GM18951 (cell line): ENCODE measurements at regions not wholly inside any gene's neighbourhood (a gene's known extent, or its start where the extent isn't known, plus 50 kb on each side); places are given as distances from the start of the nearest gene placed in this dataset.

Experiments used
- POLR2A ChIP-seq: IDR thresholded peaks from 4 replicates; pipeline ENCODE4 v1.6.1; 2011; ENCODE audit warnings: mild to moderate bottlenecking; ENCODE audit not compliant: insufficient read length, insufficient read depth; ENCODE audit errors: extremely low read depth
- in situ Hi-C: fragments of 300-500 bp; cut with MboI; formaldehyde crosslinking; loops from one replicate; pipeline ENCODE4 v1.12.0; 2022; ENCODE audit warnings: low sequenced_read_pairs, mixed read lengths, inconsistent platforms; ENCODE audit not compliant: unreplicated experiment

GRCh38 chr9:105828171-105828570, 133.8 kb downstream of the TMEM38B start:
- TF ChIP-seq POLR2A, result no peak
- in situ Hi-C loops, result no loop called here

DNA sequence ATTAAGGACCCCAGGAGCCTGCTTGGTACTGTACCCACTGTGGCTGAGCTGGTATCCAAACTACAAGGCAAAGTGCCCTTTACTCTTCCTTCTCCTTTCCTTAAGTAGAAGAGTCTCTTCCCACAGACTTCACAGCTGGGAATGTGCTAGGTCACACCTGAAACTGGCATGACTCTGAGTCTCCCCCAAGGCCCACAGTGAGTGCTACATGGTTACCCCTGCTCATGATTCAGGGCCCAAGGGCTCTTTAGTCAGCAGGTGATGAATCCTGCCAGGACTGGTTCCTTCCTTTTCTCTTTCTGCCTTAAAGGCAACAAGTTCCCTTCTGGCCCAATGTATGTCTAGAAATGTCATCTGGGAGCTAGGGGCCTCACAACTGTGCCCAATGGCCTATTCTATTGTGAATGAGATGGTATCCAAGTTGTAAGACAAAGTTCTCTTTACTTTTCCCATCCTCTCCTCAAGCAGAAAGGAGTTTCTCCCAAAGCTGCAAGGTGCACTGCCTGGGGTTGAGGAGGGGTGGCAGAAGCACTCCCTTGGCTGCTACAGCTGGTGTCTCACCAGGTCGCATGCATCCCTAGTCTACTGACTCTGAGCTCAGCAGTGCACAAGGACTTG, 134.4 kb downstream of the TMEM38B start:
- in situ Hi-C loops, result no loop called here
- TF ChIP-seq POLR2A, result no peak

DNA sequence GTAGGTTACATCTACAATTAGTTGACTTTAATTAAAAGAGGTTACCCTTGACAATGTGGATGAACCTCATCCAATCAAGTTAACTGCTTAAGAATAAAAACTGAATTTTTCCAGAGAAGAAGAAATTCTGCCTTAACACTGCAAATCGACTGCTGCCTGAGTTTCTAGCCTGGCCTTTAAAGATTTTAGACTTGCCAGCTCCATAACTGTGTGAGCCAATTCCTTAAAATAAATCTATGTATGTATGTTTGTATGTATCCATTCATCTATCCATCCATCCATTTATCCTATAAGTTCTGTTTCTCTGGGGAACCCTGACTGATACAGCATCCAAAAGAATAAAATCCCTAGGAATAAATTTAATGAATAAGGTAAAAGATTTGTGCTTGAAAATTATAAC, 136.1 kb downstream of the TMEM38B start:
- in situ Hi-C loops, result no loop called here
- TF ChIP-seq POLR2A, result no peak

DNA sequence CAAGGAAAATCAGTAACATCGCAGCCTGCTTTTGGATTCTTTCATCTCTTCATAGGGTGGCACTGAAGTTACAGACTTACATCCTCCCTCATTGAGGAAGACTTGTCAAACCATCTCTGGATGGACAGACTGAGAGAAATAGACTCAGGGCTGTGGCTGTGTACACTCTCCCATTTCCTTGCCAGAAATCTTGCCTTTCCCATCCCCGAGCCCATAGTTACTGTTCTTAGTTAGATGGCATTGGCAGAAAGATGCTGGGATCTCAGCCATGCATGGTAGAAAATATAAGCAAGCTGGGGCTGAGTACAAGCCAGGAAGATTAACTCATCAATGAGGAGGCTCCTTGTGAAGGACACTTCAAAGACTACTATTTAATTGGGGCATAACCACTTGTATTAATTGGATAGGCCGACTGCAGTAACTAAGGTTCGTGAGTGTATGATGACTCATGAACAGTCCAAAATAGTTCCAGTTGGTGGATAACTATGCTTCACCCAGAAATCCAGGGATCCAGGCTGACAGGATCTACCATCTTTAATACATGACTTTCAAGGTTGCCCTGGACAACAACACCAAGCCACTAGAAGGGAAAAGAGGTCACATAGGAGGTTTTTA, 137.9 kb downstream of the TMEM38B start:
- in situ Hi-C loops, result no loop called here
- no peak for TF ChIP-seq POLR2A

DNA sequence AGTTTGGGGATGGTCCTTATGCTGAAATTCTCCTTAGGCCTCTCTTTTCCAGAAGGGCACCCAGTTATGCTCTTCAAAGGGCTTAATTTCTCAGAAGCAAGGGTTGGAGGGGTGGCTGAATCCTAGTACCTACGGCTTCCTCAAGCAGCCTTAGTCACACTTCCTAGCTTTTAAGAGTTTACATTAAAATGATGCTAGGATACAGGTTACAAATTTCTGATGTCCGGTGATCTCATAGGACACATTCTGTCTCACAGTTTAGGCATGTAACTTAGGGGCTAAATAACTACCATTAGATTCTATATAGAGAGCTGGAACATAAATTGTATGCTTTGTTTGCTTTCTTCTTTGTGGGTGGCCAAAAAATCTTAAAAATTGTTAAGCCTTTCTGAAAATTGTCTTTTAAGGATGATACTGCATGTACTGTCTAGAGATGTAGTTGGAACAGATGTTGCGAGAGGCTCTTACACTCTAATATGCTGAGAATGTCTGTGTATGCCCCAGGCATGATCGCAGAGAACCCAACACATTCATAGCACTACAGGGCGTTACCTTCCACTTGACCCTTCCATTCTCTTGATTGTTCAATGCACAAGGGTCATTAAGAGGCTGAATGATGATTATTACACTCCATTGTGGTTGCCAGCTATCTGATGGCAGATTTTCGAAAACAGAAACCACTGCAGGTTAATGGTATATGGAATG, 139.1 kb downstream of the TMEM38B start:
- no peak for TF ChIP-seq POLR2A
- in situ Hi-C loops, result no loop called here

GRCh38 chr9:105834404-105834803, 140.1 kb downstream of the TMEM38B start:
- in situ Hi-C loops, result no loop called here
- TF ChIP-seq POLR2A, result no peak

DNA sequence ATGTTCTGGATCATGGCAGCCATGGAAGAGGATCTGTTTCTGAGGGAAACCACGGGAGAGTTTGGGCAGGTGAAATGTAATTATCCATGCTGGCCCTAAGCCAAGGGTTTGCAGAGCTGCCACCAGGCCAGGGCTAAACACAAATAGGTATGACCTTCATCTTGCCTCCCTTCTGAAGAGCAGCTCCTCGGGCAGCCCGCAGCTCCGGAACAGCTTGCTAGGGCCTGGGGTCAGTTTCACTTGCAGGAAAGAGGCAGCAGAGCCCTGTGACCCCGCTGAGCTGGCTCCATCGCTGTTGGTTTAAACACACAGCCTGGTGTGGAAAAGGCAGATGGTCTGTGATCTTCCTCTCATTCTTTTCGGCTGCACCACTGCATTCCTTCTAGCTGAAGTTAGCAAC, 141.4 kb downstream of the TMEM38B start:
- in situ Hi-C loops, result no loop called here
- TF ChIP-seq POLR2A, result no peak

DNA sequence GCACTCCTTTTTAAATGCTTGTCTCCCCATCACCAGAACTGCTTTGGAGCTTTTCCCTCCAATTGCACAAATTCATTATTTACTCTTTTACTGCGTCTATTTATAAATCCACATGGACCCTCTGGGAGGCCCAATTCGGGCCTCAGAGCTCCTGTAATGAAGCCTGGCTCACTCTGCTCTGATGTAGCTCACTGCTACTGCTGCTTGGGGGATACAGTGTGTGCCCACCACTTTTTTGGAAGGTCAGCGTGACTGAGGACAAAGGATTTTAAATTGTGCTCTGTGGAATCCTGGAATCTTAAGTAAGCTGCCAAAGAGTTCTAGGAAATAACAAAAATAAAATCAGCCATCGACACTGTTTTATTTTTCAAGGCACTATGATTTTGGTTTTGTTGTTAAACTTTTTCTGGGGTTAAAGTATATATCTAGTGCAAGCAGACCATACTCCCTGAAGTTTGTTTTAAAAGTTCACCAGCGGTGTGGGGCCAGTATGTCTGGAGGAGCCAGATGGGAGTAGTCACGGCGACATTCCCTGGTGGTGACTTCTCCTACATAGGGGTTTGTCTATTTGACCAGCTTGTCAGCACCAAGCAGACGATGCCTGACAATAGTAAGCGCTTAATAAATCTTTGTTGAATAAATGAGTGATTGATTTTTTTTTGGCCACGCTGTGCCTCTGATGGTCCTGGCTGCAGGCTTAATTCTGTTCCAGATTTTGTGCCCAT, 142.8 kb downstream of the TMEM38B start:
- in situ Hi-C loops, result no loop called here
- TF ChIP-seq POLR2A, result no peak

DNA sequence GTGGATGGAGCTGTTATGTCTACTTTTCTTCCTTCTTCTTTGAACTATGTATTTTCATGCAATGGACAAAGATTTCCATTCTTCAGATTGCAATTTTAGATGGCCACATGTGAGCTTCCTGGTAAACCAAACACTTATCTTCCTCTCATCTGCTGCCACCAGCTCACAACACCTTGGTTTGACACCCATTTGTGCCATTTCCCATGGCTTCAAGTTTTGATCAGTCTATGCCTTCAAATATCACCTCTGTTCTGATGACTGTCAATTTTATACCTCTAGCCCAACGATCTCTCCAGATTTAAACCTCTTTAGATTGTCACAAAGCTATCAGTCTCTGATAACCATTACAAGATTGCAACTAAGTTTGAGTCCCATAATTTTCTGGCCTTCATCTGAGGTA, 147.2 kb downstream of the TMEM38B start:
- TF ChIP-seq POLR2A, result no peak
- in situ Hi-C loops, result no loop called here

GRCh38 chr9:105842023-105842644, 147.8 kb downstream of the TMEM38B start:
- no peak for TF ChIP-seq POLR2A
- in situ Hi-C loops, result no loop called here

- in situ Hi-C loops, result no loop called here
- no peak for TF ChIP-seq POLR2A
Measured at GRCh38 chr9:105846825-105847224, 152.5 kb downstream of the TMEM38B start.

DNA sequence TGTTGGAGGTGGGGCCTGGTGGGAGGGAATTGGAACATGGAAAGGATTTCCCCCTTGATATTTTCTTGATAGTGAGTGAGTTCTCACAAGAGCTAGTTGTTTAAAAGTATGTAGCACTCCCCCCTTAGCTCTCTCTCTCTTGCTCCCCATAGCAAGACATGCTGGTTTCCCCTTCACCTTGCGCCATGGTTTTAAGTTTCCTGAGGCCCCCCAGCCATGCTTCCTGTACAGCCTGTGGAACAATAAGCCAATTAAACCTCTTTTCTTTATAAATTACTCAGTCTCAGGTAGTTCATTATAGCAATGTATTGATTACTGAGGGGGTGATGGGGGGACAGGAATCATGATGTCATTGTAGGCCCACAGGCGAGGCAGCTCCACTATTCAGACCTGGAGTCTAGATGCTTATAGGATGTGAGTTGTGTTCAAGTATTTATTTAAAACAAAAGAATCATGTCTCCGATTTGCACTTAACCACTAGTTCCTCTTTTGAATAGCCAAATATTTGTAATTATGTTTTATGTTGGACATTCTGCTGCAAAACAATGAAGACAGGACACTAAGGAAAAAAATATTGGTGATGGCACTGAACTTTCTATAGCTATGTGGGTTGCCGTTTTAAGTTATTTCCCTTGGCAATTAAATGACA, 156.6 kb downstream of the TMEM38B start:
- in situ Hi-C loops, result loop anchor here (25.0 kb wide), 1 partner anchor 1286 kb away; no protein-coding TSS in a partner anchor
- no peak for TF ChIP-seq POLR2A
